HG03520 (cell line): ENCODE measurements at regions not wholly inside any gene's neighbourhood (a gene's known extent, or its start where the extent isn't known, plus 50 kb on each side); places are given as distances from the start of the nearest gene placed in this dataset.

Experiments used
- ATAC-seq: cut with Tn5 transposase; IDR thresholded peaks from one replicate; pipeline ENCODE4 v1.9.1; 2021; ENCODE audit warnings: mild to moderate bottlenecking, moderate library complexity; ENCODE audit not compliant: unreplicated experiment

DNA sequence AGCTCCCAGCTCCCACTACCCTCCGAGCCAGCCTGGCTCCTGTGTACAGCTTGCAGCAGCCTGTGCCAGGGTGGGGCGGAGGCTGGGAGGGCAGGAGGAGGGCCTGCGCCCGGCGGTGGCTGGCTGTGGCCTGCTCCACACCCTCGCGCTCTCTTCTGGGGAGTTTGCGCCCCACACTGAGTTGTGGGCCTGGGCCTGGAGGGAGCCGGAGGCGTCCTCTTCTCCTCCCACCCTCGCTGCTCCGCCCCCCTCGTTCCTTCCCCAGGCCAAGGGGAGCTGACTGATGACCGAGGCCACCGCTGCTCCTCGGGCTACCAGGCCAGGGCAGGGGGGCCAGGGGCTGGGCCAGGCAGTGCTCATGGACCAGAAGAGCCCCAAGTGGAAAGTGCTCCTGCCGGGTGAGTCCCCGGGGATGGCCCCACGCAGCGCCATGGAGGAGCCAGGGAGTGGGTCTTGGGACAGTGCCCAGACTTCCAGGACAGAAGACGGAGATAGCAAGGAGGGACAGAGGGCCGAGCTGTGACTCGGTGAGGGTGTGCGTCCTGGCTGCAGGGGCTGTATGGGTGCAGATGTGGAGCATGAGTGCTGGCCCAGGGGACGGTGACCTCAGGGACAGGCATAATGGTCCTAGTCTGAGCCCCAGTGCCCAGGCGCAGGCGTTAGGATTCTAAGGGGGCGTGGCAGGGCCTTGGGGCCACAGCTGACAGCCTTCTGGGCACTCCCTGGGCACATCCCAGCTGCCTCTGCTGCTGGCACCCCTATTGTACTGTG lies 242.1 kb upstream of the GSE1 start:
- no peak for ATAC-seq

DNA sequence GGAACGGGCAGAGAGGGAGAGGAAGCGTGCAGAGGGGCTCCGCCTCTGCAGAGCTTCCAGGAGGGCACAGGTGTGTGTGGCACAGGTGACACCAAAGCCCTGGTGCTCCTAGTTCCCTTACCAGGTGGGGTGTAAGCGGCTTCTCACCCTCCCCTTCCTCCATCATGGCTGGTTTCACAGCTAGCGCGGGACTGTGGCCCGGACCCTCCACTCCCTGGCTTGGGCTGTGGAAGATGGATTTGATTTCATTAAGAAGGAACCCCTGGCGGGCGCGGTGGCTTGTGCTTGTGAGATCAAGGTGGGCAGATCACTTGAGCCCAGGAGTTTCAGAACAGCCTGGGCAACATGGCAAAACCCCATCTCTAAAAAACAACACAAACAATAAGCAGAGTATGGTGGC lies 241.2 kb upstream of the GSE1 start:
- no peak for ATAC-seq

GRCh38 chr16:85372627-85373372 lies 240.3 kb upstream of the GSE1 start:
- ATAC-seq, result no peak

DNA sequence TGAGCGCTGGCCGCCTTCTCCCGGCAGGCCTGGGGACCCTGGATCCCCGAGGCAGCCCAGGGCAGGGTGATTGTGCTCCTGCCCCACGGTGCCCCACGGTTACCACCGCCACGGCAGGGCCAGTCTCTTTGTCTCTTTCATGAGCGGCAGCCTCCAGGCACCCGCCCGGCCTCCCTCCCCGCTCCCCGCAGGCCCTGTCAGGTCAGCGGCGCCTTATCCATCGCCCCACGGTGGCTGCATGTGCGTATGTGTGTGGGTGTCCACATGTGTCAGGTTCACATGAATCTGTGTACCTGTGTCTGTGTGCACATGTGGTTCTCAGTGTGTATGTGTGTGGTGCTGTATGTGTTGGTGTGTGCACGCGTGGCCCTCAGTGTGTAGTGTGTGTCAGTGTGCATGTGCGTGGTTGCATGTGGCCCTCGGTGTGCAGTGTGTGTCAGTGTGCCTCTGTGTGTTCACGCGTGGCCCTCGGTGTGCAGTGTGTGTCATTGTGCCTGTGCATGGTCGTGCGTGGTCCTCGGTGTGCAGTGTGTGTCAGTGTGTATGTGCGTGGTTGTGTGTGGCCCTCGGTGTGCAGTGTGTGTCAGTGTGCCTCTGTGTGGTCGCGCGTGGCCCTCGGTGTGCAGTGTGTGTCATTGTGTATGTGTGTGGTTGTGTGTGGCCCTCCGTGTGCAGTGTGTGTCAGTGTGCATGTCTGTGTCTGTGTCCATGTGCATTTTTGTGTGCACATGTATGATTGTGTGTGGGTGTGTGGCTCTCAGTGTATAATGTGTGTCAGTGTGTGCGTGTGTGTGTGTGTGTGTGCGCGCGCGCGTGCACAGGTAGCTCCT lies 239.2 kb upstream of the GSE1 start:
- ATAC-seq, result no peak

DNA sequence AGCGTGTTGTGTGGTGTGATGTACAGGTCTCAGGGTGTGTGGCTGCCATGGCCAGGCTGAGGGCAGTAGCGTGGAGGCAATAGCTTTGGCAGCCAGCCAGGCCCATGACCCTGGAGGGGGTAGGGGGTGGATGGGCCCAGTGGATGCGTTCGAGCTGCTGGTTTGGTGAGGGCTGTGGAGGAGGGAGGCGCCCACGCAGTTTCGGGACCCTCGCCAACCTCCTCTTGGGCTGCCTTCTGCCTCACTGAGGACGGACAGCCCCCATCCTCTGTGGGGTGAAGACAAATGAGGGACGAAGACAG lies 238.6 kb upstream of the GSE1 start:
- no peak for ATAC-seq

DNA sequence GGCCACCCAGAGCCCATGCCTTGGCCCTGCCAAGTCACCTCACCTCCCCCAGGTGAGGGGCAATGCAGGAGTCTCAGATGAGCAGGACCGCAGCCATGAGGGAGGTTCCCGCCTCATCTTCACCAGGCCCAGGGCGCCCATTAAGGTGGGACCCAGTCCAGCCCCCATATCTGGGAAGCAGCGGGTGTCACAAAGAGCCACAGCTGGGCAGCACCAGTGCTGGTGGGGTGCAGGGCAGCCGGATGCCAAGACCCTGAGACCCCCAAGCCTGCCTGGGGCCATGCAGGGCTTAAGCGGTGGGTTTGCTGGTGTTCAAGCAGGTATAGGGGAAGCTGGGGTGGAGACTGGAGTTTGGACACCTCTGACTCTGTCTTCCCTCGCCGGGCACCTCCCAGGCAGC lies 237.8 kb upstream of the GSE1 start:
- no peak for ATAC-seq

DNA sequence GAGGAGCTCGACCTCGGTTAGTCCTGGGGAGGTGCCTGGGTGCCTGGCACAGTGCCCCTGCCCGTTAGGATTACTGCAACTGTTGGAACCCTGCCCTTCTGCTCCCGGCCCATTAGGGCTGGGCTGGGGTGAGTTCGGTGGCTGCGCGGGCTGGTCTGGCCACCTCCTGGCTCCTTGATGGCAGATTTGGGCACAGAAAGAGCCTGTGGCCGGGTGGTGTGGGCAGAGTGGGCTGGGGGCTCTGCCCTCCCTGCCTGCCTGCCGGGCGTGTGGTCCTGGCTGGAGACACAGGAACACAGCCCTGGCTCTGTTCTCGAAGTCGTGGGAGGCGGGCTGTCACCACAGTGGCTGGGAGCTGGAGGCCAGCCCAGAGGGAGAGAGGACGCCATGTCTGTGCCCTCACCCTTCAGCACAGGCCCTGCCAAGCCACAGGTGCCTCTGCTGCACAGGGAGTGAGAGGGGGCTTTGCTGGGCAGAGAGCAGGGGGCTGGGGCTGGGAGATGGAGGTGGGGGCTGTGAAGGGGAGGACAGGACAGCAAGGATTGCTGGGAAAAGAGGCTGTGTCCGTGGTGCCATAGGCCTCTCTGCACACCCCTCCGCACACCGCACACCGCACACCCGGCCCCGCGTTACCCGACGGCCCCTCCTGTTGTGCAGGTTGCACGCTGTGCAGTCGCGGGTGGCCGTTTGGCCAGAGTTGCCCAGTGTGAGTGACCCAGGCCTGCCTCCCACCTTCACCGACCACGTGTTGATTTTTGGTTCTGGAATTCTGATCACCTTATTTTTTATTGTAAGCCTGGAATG lies 236.6 kb upstream of the GSE1 start:
- no peak for ATAC-seq

DNA sequence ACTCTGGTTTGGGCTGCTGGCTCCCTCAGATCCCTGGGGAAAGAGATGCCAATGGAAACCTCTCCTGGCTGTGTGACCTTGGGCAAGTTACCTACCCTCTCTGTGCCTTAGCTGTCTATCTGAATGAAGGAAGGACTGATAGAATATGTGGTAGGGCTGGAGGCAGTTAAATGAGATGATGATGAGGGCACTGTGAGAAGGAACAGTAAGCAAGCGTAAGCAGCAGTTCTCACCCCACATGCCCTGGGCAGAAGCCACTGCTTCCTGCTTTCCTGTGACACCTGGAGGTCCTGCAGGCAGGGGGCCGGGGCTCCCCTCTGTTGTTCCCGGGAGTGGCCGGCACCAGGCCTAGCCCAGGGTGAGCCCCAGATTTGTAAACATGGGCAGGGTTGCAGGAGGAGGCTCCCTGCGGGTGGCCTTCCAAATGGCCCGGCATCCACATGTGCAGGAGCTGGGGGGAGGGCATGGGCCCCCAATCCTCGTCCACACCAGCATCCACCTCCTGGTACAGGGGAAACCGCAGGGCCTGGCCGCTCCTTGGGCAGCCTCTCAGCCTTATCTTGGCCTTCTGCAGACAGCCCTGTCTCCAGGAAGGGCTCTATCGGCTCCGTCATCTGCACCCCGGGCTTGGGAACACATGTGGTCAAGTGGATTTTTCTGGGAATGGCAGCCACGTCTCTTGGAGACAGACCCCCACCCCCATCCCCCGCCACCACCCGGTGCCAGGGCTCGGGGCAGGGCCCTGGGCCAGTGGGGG lies 235.6 kb upstream of the GSE1 start:
- no peak for ATAC-seq

GRCh38 chr16:85378145-85379040 lies 234.7 kb upstream of the GSE1 start:
- ATAC-seq, result no peak

DNA sequence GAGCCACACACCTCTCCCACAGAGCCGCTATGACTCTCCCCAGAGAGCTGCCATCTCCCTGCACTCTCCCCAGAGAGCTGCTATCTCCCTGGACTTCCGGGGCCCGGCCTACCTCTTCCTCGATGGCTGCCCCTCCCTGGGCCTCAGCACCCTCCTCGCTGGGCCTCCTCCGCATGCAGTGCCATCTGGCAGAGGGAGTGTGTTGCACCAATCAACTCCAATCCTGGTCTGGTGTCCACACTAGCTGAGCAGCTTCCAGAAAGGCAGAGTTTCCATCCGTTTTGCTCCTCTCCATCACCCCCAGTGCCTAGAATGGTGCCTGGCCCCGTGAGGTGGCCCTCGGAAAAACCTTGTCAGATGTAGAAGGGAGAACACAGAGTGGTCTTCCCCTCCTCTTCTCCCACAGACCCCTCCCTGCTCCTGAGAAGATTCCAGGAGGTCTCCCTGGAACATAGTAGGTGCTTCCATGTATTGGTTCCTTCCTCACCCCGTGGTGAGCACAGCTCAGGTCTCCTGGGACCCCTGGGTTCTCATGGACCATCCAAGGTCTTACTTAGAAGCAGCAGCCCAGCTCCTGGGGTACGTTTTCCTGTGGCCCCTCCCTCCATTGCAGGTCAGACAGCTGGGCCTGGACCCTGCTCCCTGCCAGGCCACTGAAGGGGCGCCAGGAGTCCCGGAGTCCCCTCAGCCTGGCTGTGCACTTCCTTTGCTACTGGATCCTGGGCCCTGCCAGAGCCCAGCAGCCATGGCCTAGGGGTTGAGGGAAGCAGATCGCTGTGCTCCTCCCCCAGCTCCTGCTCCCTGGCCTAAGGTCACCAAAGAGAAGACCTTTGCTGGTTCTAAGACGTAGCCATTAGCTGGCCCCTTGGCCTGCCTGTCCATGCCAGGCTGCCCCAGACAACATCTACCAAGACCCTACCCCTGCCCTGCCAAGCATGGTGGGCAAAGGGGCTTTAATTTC lies 233.8 kb upstream of the GSE1 start:
- no peak for ATAC-seq

- no peak for ATAC-seq
Observed at GRCh38 chr16:85380002-85380395, 233.1 kb upstream of the GSE1 start.

- no peak for ATAC-seq
Observed at GRCh38 chr16:85380905-85381737, 232.0 kb upstream of the GSE1 start.

DNA sequence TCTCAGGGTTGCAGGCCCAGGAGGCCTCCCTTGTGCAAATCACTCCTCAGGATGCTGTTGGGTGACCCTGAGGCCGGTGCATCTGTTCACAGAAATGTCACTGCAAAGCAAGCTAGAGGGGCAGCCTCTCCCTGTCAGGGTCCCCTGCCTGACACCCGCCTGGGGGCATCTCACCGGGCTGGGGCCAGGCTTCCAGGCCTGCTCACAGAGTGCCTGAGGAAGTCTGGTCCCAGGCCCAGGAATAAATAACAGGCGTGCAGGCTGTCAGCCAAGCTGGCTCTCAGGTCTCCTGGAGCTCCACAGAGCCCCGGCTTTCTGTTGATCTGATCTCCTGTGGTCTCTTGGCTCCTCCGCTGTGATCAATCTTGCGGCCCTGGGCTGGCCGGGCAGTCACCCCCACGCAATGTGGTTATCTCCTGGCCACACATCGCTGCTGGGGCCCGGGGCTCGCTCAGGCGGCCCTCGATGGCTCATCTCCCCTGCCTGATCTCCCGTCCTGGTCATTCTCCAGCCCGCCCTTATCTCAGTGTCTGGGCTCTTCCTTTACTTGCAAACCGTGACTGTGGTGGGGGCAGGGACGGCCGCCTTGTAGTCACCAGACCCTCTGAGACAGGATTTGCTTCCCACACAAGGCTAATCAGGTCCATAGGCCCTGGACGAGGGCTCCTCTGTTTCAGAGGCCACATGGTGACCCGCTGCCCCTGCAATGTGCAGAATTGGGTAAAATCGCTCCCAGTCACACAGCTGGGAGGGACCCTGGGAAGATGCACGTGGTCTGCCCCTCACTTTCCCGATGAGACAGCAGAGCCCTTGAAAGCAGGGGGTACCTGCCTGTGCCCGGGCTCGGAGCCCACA lies 231.2 kb upstream of the GSE1 start:
- no peak for ATAC-seq

GRCh38 chr16:85382717-85383118 lies 230.4 kb upstream of the GSE1 start:
- no peak for ATAC-seq

DNA sequence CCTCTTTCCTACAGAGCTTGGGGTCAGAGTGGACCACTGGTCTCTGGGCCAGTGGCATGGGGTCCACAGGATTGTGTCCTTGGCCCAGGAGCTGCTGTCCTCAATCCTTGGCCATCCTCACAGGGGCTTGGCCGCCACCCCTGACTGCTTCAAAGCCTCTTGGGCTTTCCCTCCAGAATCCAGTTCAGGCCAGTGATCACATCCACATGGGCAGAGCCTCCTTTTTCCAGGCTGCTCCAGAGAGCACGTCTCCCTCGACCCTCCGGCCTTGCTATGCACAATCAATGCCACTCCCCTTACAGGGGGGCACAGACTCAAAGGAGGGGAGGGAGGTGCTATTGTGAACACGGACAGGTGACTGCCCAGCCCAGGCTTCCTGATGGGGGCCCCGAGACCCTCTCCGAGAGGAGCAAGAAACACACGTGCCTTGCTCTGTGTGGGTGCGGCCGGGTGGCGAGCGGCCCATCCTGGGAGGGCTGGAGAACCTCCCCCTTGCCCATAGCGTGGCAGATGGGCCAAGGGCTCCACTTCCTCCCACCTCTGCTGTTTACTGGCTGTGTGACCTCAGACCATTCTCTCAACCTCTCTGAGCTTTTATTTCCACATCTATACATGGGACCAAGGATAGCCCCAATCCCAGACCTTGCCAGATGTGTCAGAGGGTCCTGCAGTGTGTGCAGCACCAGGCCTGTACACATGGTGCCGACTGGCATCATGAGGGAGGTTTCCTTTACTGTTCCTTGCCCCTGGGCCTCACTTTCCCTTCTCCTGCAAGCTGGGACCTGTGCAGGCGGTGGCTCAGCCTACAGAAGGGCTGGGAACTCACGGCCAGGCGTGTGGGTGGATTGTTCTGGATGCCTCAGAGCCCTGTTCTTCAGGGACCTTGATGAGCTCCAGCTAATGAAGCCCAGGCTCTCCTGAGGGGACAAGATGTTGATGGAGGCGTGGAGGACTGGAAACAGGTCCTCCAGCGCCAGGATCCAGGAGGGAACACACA lies 229.0 kb upstream of the GSE1 start:
- no peak for ATAC-seq
